ENCODE measurements at regions not wholly inside any gene's neighbourhood (a gene's known extent, or its start where the extent isn't known, plus 50 kb on each side); places are given as distances from the start of the nearest gene placed in this dataset.
A peak's percentile ranks its signal among the peaks of the same experiment; 100 is the strongest.

DNA sequence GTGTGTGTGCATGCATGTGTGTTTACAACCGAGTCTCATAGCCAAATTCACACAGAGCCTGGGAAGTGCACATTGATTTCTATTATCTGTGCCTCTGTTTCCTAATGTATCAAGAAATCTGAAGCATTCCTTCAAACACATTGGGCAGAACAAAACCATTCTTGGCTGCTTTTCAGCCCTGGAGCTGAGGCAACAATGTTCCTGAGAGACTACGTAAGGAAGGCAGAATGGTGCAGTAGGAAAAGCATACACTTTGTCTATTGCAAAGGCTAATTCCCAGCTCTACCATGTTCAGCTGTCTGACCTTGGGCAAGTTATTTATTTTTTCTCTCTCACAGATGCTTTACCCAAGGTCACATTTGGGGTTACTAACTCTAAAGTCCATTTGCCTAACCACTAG is 575.5 kb downstream of the SOX6 start:
- no peaks in the 10 kb centered on the region for H3K27me3 ChIP-seq
- DNase-seq, result no peak
- no peaks in the 10 kb centered on the region for H3K36me3 ChIP-seq
- no peaks in the 10 kb centered on the region for H3K9me3 ChIP-seq
- no peak overlapping the region for H3K4me3 ChIP-seq

DNA sequence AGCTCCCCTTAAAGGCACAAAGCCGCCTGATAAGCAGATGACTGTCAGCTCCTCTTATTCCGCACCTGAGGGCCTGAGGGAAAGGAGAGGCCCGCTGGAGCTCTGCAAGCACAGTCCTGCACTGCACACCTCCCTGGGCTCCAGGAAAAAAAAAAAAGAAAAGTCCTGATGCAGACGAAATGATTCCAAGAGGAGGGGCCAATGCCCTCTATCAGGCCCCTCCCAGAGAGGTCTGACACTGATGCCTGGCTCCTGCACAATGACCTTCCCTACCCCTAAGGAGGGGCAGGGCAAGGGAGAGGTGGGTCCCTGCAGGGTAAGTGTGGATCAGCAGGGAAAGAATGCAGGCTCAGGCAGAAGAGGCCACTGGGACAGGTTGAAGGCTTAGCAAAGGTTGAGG is 572.7 kb downstream of the SOX6 start:
- no peaks in the 10 kb centered on the region for H3K27me3 ChIP-seq
- H3K9me3 ChIP-seq, result no peaks in the 10 kb centered on the region
- H3K36me3 ChIP-seq, result no peaks in the 10 kb centered on the region
- no peak overlapping the region for H3K4me3 ChIP-seq
- DNase-seq, result no peak

DNA sequence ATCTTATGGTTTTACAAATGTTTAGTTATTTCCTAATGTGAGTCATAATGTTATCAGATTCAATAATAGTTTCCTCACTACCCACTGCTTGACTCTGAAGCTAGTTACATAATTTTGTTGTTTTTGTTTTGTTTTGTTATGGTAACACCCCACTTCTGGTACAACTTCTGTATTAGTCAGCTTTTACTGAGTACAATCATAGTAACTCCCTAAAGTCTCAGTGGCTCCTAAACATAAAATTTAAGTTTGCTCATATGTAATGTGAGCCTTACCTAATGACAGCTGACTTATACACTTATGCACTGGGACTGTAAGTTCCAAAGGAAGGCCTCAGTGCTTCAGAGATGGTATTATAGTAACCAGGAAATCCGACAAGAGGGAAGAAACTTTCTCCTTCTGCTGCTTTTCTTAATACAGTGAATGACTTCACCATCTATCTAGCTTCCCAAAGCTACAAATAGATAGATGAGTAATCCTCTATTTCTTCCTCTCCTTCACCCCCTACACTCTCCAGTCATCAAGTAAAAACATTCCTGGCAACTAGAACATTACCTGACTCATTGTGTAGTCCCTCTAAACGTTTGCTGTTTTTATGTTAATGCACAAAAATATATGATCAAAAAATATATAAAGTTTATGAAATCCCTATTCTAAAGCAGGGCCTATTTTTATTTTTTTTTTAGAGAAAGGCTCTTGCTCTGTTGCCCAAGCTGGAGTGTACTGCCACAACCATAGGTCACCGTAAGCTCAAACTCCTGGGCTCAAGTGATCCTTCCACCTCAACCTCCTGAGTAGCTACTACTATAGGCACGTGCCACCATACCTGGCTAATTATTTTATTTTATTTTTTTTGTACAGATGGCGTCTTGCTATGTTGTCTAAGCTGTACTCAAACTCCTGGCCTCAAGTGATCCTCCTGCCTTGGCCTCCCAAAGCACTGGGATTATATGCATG is 563.0 kb downstream of the SOX6 start:
- H3K36me3 ChIP-seq, result no peaks in the 10 kb centered on the region
- H3K4me3 ChIP-seq, result no peak overlapping the region
- H3K9me3 ChIP-seq, result peaks cover 3% of the 10 kb centered on the region; the same call in 1 of the 2 replicates
- no peak for DNase-seq
- no peaks in the 10 kb centered on the region for H3K27me3 ChIP-seq

DNA sequence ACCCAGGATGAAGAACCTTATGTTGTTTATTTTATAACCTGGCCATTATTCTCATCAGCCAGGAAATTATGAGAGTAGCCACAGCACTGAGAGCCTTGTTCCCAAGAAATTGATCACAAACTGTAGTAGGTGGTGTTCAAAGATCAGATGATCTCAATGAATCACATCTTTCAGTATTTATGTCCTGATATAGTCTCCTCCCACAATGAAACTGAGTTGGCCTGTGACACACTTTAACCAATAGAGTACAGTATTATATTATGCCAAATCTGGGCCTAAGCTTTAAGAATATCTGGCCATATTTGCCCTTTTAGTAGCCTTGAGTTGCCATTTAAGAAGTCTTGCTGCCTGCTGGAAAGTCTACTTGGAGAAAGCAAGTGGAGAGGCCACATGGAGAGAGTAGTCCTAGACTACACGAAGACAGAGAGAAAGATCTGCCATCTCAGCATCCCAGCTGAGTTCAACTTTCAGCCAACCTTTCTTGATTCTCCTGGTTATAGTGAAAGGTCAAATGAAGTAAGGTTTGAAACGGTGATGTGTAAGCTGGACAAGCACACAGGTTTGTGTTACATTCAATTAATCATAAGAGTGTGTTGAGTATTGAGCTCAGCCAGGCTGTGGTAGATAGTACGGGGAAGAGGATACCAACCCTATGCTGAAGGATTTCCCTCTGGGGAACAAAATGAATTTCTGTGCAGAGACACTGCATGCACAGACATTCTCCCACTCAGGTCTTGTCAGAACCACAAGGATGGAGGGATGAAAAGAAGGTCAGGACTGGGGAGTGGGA is 561.8 kb downstream of the SOX6 start:
- H3K9me3 ChIP-seq, result peaks cover 3% of the 10 kb centered on the region; the same call in 1 of the 2 replicates
- no peaks in the 10 kb centered on the region for H3K36me3 ChIP-seq
- H3K27me3 ChIP-seq, result no peaks in the 10 kb centered on the region
- no peak for DNase-seq
- no peak overlapping the region for H3K4me3 ChIP-seq

DNA sequence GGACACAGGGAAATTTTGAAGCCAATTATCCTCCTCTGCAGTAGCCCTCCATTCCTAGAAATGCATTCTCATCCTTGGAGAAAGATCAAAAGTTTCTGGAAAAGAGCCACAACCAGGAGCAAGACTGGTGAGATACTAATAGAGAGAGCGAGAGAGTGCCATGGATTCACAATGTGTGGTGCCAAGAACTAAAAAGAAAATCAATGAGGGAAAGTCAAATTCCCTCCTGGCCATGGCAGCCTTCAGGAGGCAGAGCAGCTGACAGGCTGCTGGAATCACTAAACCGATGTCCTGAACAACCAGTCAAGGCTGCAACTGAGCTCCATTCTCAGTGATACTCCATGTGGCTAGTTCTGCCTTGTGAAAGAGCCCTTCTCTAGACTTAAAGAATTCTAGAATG is 561.0 kb downstream of the SOX6 start:
- Histone ChIP-seq H3K27me3 (no peaks in the 10 kb centered on the region), H3K9me3 (peaks cover 3% of the 10 kb centered on the region; the same call in 1 of the 2 replicates), H3K4me3 (no peak overlapping the region), H3K36me3 (no peaks in the 10 kb centered on the region)
- no peak for DNase-seq

DNA sequence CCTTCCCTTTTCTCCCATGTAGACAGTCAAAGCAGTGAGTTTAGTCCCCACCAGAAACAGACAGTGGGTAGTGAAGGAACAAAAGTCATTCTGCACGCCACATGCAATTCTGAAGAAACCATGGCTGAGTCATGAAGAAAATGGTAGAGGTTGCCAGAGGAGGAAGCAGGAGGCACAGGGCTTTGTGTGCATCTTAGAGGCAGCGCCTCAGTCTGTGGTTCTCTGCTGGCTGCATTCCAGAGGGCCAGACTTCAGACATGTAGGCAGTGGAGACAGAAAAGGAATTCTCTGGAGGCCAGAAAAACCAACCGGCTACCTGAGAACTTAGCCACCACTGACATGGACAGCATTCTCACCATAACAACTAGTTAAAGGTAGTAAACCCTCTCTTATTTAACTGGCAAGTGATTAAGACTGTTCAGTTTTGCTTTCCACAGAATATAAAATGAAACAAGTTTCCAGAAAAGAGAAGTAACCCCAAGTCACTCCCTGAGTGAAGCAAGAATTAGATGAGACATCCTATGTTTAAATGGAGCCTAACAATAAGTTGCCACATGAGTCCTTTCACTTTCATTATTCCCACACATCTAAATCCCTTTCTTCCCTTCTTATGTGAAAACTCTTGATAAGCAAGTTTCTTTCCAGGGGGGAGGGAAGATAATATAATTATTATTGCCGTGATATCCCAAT is 556.1 kb downstream of the SOX6 start:
- H3K36me3 ChIP-seq, result no peaks in the 10 kb centered on the region
- no peaks in the 10 kb centered on the region for H3K27me3 ChIP-seq
- no peak overlapping the region for H3K4me3 ChIP-seq
- H3K9me3 ChIP-seq, result no peaks in the 10 kb centered on the region
- DNase-seq, result peak; percentile 79

DNA sequence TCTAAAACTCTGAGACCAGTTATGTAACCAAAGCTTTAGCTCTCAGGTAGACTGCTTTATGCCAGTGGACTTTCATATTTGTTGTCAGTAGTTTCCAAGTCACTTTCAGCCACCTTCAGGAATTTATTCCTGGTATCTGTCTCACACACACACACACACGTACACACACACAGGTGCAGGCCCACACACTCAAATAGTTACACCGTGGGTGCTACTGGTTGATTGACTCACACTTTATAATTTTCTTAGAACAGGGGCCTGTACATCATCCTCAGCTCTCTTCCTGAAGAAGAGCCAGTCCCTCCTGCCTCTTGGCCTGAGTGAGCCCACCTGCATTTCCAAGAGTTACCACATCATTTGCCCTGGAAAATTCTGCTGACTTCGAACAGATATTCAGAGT is 555.2 kb downstream of the SOX6 start:
- no peak for DNase-seq
- H3K9me3 ChIP-seq, result no peaks in the 10 kb centered on the region
- no peaks in the 10 kb centered on the region for H3K36me3 ChIP-seq
- H3K27me3 ChIP-seq, result no peaks in the 10 kb centered on the region
- H3K4me3 ChIP-seq, result no peak overlapping the region

DNA sequence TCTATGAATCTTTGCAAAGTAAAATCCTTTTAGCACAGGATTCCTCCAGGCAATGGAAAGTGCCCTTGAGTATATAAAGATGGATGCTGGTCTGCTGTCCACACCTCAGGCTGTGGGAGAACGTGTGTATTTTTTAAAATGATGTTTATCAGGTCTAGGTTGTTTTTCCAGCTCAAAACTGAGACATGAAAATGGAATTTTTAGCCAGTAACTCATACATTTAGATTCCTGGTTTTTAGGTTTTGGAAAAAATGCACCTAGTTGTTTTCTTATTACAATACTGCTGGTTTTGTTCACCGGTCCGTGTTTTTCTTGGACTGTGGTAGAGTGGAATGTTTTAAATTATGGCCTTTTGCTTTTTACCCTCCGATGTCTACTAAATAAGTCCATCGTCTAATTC is 554.7 kb downstream of the SOX6 start:
- no peak for DNase-seq
- no peaks in the 10 kb centered on the region for H3K27me3 ChIP-seq
- no peaks in the 10 kb centered on the region for H3K36me3 ChIP-seq
- no peaks in the 10 kb centered on the region for H3K9me3 ChIP-seq
- H3K4me3 ChIP-seq, result no peak overlapping the region

DNA sequence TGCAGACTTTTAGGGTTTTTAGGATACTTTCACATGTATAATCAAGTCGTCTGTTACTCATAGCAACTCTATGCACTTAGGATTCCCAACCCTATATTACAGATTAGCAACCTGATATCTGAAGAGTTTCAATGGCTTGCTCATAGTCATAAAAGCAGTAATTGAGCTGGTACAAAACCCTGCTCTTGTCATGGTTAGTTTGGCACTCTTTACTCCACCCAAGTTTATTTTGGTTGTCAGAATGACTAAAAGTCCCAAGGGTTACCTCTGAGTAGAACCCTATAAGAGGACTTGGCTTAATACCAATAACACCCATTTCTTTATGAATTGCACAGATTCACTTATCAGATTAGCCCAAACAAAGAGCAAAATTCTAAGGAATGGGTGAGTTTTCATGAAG is 550.6 kb downstream of the SOX6 start:
- H3K9me3 ChIP-seq, result no peaks in the 10 kb centered on the region
- no peak overlapping the region for H3K4me3 ChIP-seq
- H3K27me3 ChIP-seq, result no peaks in the 10 kb centered on the region
- H3K36me3 ChIP-seq, result no peaks in the 10 kb centered on the region
- no peak for DNase-seq

DNA sequence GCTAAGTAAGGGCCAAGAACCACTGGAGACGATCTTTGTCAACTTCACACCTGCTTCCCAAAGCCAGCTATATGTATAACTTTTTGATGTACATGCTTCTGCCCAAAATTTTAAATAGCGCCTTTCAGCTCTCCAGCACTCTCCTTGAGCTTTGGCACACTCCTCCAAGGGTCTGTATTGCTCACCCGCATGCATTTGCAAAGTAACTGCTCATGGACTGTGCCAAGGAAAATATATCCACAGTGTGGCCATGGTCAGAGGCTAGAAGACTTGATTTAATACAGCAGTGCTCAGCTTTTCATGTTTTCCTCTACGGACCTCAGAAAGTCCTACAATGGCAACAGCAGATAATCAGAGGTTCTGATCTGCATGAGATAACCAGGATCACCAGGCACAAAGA is 550.1 kb downstream of the SOX6 start:
- H3K27me3 ChIP-seq, result no peaks in the 10 kb centered on the region
- DNase-seq, result peak; percentile 4
- no peak overlapping the region for H3K4me3 ChIP-seq
- no peaks in the 10 kb centered on the region for H3K9me3 ChIP-seq
- no peaks in the 10 kb centered on the region for H3K36me3 ChIP-seq

DNA sequence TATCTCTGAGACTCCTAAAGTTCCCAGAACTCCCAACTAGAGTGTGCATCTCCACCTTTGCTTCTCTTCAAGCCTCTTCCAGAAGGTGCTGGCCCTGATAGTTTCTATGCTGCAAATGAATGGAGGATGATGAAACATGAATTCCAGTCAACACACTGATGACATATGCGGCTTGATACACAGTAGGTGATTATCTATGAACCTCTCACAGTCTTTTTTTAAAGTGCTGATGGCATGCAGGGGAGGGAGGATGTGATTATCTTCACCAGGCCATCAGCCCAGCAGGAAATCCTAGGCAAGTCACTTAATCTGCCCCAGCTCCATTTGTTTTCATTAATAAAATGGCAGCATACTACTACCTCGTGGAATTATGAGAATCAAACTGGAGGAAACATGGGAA is 548.5 kb downstream of the SOX6 start:
- no peak for DNase-seq
- H3K4me3 ChIP-seq, result no peak overlapping the region
- no peaks in the 10 kb centered on the region for H3K27me3 ChIP-seq
- no peaks in the 10 kb centered on the region for H3K36me3 ChIP-seq
- no peaks in the 10 kb centered on the region for H3K9me3 ChIP-seq

DNA sequence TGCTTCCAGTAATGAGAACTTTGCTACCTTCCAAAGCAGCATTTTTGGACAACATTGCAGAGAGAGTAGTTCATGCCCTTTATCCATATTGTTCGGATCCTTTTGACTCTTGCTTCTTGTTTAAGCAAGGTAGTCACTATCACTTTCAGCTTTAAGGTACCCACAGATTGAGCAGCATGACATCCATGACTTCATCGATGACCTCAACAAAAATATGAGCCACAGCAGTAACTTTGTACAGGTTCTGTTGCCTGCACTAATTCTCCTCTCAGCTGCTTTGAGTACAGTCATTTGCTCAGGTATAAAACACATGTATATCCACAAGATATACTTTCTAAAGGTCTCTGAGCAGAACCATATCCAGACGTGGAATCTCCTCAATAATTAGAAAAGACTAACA is 546.3 kb downstream of the SOX6 start:
- no peak for DNase-seq
- Histone ChIP-seq H3K4me3 (no peak overlapping the region), H3K27me3 (no peaks in the 10 kb centered on the region), H3K36me3 (no peaks in the 10 kb centered on the region), H3K9me3 (no peaks in the 10 kb centered on the region)

DNA sequence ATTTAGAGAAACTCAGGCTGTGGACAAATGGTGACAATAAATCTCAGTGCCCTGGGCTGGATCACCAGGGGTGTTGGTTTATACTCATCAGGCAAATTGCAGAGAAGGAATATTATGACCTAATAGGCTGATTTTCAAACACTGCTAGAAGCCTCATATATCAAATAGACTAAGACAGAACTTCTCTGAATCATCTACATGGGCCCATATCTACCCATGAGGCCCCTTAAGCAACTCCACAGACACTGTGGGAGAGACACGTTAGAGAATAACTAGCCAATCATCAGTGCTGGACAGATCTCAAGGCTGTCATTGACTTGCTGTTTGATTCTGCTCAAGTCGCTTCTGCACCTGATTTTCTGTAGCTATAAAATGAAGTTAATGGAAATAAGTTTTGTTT is 545.8 kb downstream of the SOX6 start:
- Histone ChIP-seq H3K36me3 (no peaks in the 10 kb centered on the region), H3K27me3 (no peaks in the 10 kb centered on the region), H3K4me3 (no peak overlapping the region), H3K9me3 (no peaks in the 10 kb centered on the region)
- DNase-seq, result no peak

DNA sequence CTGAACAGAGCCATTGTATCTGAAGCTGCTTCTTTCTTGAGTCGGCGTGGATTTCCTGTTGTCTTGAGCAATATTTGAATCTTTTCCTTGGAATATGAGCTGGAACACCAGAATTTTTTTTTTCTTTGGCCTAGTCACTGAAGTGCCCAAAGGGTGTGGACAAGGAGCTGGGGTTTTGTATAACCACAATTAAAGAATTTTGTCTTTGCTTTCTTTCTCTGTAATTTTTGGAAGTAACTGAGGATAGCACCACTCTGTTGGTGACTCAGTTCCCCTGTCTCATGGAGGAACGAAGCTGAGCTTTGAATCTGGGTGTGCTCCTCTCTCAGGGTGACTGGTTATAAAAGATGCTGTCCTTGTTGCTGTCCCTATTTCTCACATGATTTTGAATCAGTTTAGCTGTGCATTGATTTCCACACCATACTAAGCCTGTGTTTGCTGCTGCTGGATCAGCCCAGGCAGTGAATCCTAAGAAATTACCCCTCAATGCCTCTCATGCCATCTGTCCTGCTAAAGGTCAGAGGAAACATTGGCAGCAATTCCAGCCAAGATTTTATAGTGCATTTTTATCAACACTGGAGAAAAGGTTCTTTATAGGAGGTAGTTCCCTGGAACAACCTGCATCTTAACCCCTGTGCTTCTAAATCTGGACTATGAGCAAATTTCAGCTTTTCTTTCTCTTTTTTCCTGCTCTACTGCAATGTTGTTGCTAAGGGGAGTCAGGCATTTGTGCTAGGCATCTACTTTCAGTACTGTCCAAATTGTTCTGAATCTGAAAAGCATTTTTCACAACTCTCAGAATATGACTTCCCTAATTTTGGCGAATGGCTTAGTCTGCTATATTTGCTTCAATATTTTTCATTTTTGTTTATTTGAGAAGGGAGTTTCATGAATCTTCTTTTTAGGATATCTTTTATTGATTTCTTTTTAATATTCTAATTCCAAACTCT is 540.8 kb downstream of the SOX6 start:
- no peaks in the 10 kb centered on the region for H3K9me3 ChIP-seq
- no peaks in the 10 kb centered on the region for H3K36me3 ChIP-seq
- no peaks in the 10 kb centered on the region for H3K27me3 ChIP-seq
- DNase-seq, result no peak
- no peak overlapping the region for H3K4me3 ChIP-seq

DNA sequence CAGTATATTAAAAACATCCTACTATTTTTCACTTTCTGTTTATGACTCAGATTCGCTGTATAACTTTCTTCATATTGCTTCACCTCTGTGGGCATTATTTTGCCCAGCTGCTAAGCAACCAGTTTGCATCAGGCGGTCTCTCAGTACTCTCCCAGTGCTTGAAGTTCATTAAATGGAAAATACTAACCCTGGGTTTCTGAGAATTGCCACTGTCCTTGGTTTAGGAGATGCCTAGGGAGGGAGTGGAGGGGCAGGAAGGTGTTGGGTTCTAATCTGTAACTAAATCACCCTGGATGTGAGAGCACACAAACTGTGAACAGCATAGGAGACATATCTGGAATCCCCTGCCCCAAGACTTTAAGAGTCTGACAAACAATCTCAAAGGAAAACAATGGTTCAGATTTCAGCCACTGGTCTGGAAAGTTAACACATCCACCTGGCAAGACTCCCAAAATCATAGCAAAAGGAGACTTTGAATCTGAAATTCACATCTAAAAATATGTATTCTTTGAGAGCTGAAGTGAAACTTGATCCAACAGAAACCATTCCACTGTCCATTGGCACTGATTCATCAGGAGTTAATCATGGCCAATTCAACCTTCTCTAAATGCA is 540.0 kb downstream of the SOX6 start:
- Histone ChIP-seq H3K36me3 (no peaks in the 10 kb centered on the region), H3K4me3 (no peak overlapping the region), H3K9me3 (no peaks in the 10 kb centered on the region), H3K27me3 (no peaks in the 10 kb centered on the region)
- peak; percentile 48 for DNase-seq

DNA sequence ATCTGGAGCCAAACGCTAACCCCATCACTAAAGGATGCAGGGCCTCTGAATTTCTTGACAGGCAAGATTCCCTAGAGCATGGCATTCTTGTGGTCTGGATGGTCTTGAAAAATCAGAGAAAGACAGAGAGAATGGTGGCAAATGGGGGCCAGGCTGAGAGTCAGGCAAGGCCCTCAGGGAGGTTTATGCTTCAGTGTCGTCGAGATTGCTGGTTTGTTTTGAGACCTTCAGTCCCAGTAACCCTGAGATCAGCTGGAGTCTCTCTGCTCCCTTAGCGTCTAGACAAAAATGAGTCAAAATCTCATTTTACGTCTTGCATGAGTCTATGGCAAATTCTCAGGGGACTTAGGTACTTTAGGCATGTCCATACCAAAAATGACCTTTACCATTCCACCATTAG is 539.3 kb downstream of the SOX6 start:
- H3K36me3 ChIP-seq, result no peaks in the 10 kb centered on the region
- no peak for DNase-seq
- no peaks in the 10 kb centered on the region for H3K27me3 ChIP-seq
- no peaks in the 10 kb centered on the region for H3K9me3 ChIP-seq
- no peak overlapping the region for H3K4me3 ChIP-seq

Measured in MG63 (cell line).